Spleen (tissue), 11 donors: ENCODE measurements at regions not wholly inside any gene's neighbourhood (a gene's known extent, or its start where the extent isn't known, plus 50 kb on each side); places are given as distances from the start of the nearest gene placed in this dataset.

Source experiments
- DNase-seq: peaks from one replicate; pipeline ENCODE4 v3.0.0-alpha.2; 2020
- H3K27ac ChIP-seq, 8 donors: fragments of 200-600 bp; sonication (generic) in 7 of 8; 1 replicate in 4 of 8; 2 replicates in 4 of 8; pipeline versions ENCODE4 v1.5.0 to v1.8.0; 2016 to 2021; ENCODE audit warnings: inconsistent platforms in 4 of 8, mild to moderate bottlenecking in 4 of 8, moderate library complexity in 1 of 8
- H3K27me3 ChIP-seq, 7 donors: fragments of 200-600 bp; sonication (generic) in 6 of 7; replicated peaks in 1 of 7; 1 replicate in 4 of 7; 2 replicates in 3 of 7; pipeline versions ENCODE4 v1.5.0 to v1.8.0; 2016 to 2021; ENCODE audit warnings: inconsistent platforms in 3 of 7, mild to moderate bottlenecking in 1 of 7
- H3K36me3 ChIP-seq, 6 donors: fragments of 200-600 bp; sonication (generic) in 5 of 6; 1 replicate in 4 of 6; 2 replicates in 2 of 6; pipeline versions ENCODE4 v1.5.0 to v1.8.0; 2016 to 2021; ENCODE audit warnings: inconsistent platforms in 2 of 6
- H3K4me1 ChIP-seq, 6 donors: fragments of 200-600 bp; sonication (generic) in 5 of 6; 1 replicate in 3 of 6; 2 replicates in 3 of 6; pipeline versions ENCODE4 v1.5.0 to v1.8.0; 2016 to 2021; ENCODE audit warnings: inconsistent platforms in 3 of 6
- H3K4me3 ChIP-seq, 8 donors: fragments of 200-600 bp; sonication (generic) in 7 of 8; 1 replicate in 4 of 8; 2 replicates in 4 of 8; pipeline versions ENCODE4 v1.5.0 to v1.8.0; 2016 to 2021; ENCODE audit warnings: inconsistent platforms in 4 of 8, mild to moderate bottlenecking in 4 of 8, moderate library complexity in 2 of 8
- H3K9me3 ChIP-seq, 8 donors: fragments of 200-600 bp; sonication (generic) in 7 of 8; 1 replicate in 4 of 8; 2 replicates in 4 of 8; pipeline versions ENCODE4 v1.5.0 to v1.8.0; 2016 to 2021; ENCODE audit warnings: inconsistent platforms in 4 of 8
- CTCF ChIP-seq, 11 experiments: fragments of 200-600 bp in 7 of 11; fragments of 450-650 bp in 4 of 11; sonication (generic) in 4 of 11; IDR thresholded peaks in 8 of 11; conservative IDR thresholded peaks in 3 of 11; 1 replicate in 7 of 11; 2 replicates in 4 of 11; pipeline versions ENCODE4 v1.4.0 to v1.8.0; 2016 to 2021; ENCODE audit warnings: antibody characterized with exemption in 11 of 11, inconsistent platforms in 4 of 11, mild to moderate bottlenecking in 1 of 11
- POLR2A ChIP-seq, 3 donors: fragments of 450-650 bp; IDR thresholded peaks; one replicate each; pipeline ENCODE4 v1.5.1; 2017; ENCODE audit warnings: antibody characterized with exemption in 3 of 3, mild to moderate bottlenecking in 1 of 3
- POLR2AphosphoS5 ChIP-seq, 3 donors: sonication (generic); formaldehyde crosslinking; IDR thresholded peaks; one replicate each; pipeline ENCODE4 v1.5.1; 2017; ENCODE audit warnings: antibody characterized with exemption in 3 of 3
- WGBS, 5 donors: extraction: QIAGEN DNeasy Blood & Tissue Kit in 3 of 5; methylation state at CpG; one replicate each; pipeline versions ENCODE4 v1.1.5 to v1.1.7; 2013 to 2018; 5-methylcytosine and 5-hydroxymethylcytosine counted together
- intact Hi-C: fragments of 100-400 bp; cut with DNase I; formaldehyde crosslinking; loops from one replicate; pipeline ENCODE4 v1.15.0; 2023; ENCODE audit warnings: low total_unique reads
- donor health status: healthy with polysubstance abuse.
- donor health status: DM: no; HTN: no; CAD: no; lungs with moderate emphysema.
- donor health status: DM: no; HTN: no; CAD: no.
- donor health status: Bipolar disorder and iron deficiency.
- donor health status: healthy.
- donor health status: DM: no; HTN: no; CAD: no.
- donor health status: DM: yes; HTN: yes; CAD: no.

- Histone ChIP-seq H3K9me3 (no peaks in the 10 kb centered on the region), H3K4me1 (no peaks in the 10 kb centered on the region), H3K27me3 (no peaks in the 10 kb centered on the region), H3K4me3 (no peak overlapping the region), H3K27ac (no peak overlapping the region), H3K36me3 (no peaks in the 10 kb centered on the region)
- intact Hi-C loops, result no loop called here
- no peak for DNase-seq
- TF ChIP-seq POLR2A (IDR thresholded peaks at IDR 0.05) (no peak), CTCF (IDR thresholded peaks at IDR 0.05 in 8 of 11, conservative IDR thresholded peaks at IDR 0.05 in 3 of 11) (no peak), POLR2AphosphoS5 (IDR thresholded peaks at IDR 0.05) (no peak)
- WGBS, 5 donors, result 83 to 93% (median 91%) methylated on average over 17 to 18 of the region's 18 CpGs
These were observed 150.9 kb downstream of the ZNF22 start for GRCh38 chr10:45151467-45152214.

- no peaks in the 10 kb centered on the region for H3K9me3 ChIP-seq
- TF ChIP-seq POLR2A (IDR thresholded peaks at IDR 0.05), result no peak
- TF ChIP-seq POLR2AphosphoS5 (IDR thresholded peaks at IDR 0.05), result no peak
- no peaks in the 10 kb centered on the region for H3K36me3 ChIP-seq
- no peaks in the 10 kb centered on the region for H3K27me3 ChIP-seq
- WGBS, 5 donors, result 86 to 97% (median 90%) methylated on average over 3 of the region's 3 CpGs
- H3K4me1 ChIP-seq, result no peaks in the 10 kb centered on the region
- H3K27ac ChIP-seq, result no peak overlapping the region
- H3K4me3 ChIP-seq, result no peak overlapping the region
- DNase-seq, result no peak
- intact Hi-C loops, result no loop called here
These were observed 152.0 kb downstream of the ZNF22 start for GRCh38 chr10:45152726-45153125.

- Histone ChIP-seq H3K27ac (no peak overlapping the region), H3K36me3 (no peaks in the 10 kb centered on the region), H3K4me1 (no peaks in the 10 kb centered on the region), H3K4me3 (no peak overlapping the region), H3K27me3 (no peaks in the 10 kb centered on the region), H3K9me3 (no peaks in the 10 kb centered on the region)
- 83 to 98% (median 91%) methylated on average over 3 of the region's 3 CpGs for WGBS, 5 donors
- intact Hi-C loops, result no loop called here
- no peak for DNase-seq
- no peak for TF ChIP-seq POLR2A (IDR thresholded peaks at IDR 0.05)
- no peak for TF ChIP-seq CTCF (IDR thresholded peaks at IDR 0.05 in 8 of 11, conservative IDR thresholded peaks at IDR 0.05 in 3 of 11)
- no peak for TF ChIP-seq POLR2AphosphoS5 (IDR thresholded peaks at IDR 0.05)
These were observed 153.8 kb downstream of the ZNF22 start for GRCh38 chr10:45154502-45154901.

- intact Hi-C loops, result no loop called here
- Histone ChIP-seq H3K4me3 (no peak overlapping the region), H3K27ac (no peak overlapping the region), H3K4me1 (no peaks in the 10 kb centered on the region), H3K27me3 (no peaks in the 10 kb centered on the region), H3K36me3 (no peaks in the 10 kb centered on the region), H3K9me3 (no peaks in the 10 kb centered on the region)
- no peak for DNase-seq
- TF ChIP-seq CTCF (IDR thresholded peaks at IDR 0.05 in 8 of 11, conservative IDR thresholded peaks at IDR 0.05 in 3 of 11) (no peak), POLR2AphosphoS5 (IDR thresholded peaks at IDR 0.05) (no peak), POLR2A (IDR thresholded peaks at IDR 0.05) (no peak)
- 88 to 96% (median 93%) methylated on average over 4 to 5 of the region's 5 CpGs for WGBS, 5 donors
These were observed 155.1 kb downstream of the ZNF22 start for GRCh38 chr10:45155784-45156183.
